Neural progenitor cell (in vitro differentiated cells): ENCODE measurements at regions not wholly inside any gene's neighbourhood (a gene's known extent, or its start where the extent isn't known, plus 50 kb on each side); places are given as distances from the start of the nearest gene placed in this dataset.

Experiments used
- EZH2 ChIP-seq: fragments of 200-600 bp; sonication (generic); IDR thresholded peaks from 2 replicates; pipeline ENCODE4 v1.6.1; 2017; ENCODE audit warnings: antibody characterized with exemption, mild to moderate bottlenecking, moderate library complexity
- EZH2phosphoT487 ChIP-seq: fragments of 200-600 bp; sonication (generic); IDR thresholded peaks from 2 replicates; pipeline ENCODE4 v1.6.1; 2017; ENCODE audit warnings: antibody characterized with exemption
- TF ChIP-seq, protein P1 (sequence below): fragments of 200-600 bp; sonication (generic); IDR thresholded peaks from 2 replicates; pipeline ENCODE4 v1.5.1; 2017; ENCODE audit warnings: antibody characterized with exemption, mild to moderate bottlenecking

DNA sequence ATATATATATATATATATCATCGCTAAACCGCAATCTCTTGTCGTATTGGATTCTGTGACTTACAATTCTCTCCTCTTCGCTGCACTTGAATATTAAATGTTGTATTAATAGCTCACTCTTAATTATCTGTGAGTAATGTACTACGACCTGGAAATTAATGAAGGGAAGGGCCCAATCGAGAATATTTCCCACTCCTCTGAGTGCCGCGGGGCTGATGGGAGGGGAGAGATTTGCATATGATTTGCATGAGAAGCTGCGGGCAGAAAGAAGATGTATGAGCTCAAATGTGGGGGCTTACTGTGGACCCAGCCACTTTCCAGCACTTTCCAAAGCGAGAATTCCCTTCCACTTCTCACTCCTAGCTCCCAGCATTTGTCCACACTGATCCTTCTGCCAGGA is 141.2 kb downstream of the MN1 start:
- TF ChIP-seq, protein P1, sequence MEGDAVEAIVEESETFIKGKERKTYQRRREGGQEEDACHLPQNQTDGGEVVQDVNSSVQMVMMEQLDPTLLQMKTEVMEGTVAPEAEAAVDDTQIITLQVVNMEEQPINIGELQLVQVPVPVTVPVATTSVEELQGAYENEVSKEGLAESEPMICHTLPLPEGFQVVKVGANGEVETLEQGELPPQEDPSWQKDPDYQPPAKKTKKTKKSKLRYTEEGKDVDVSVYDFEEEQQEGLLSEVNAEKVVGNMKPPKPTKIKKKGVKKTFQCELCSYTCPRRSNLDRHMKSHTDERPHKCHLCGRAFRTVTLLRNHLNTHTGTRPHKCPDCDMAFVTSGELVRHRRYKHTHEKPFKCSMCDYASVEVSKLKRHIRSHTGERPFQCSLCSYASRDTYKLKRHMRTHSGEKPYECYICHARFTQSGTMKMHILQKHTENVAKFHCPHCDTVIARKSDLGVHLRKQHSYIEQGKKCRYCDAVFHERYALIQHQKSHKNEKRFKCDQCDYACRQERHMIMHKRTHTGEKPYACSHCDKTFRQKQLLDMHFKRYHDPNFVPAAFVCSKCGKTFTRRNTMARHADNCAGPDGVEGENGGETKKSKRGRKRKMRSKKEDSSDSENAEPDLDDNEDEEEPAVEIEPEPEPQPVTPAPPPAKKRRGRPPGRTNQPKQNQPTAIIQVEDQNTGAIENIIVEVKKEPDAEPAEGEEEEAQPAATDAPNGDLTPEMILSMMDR = no peak
- TF ChIP-seq EZH2phosphoT487 = no peak
- no peak for TF ChIP-seq EZH2
